MG63 (cell line): ENCODE measurements at regions not wholly inside any gene's neighbourhood (a gene's known extent, or its start where the extent isn't known, plus 50 kb on each side); places are given as distances from the start of the nearest gene placed in this dataset.

Source experiments
- DNase-seq: peaks from one replicate; pipeline ENCODE4 v3.0.0-alpha.2; 2020
- H3K27me3 ChIP-seq: fragments of 250-450 bp; sonication (Bioruptor Pico); 2 replicates; pipeline ENCODE4 v1.5.1; 2020; ENCODE audit warnings: mild to moderate bottlenecking, moderate library complexity
- H3K36me3 ChIP-seq: fragments of 250-450 bp; sonication (Bioruptor Pico); 2 replicates; pipeline ENCODE4 v1.5.1; 2020; ENCODE audit warnings: mild to moderate bottlenecking, moderate library complexity
- H3K4me3 ChIP-seq: fragments of 250-450 bp; sonication (Bioruptor Pico); 2 replicates; pipeline ENCODE4 v1.5.1; 2020; ENCODE audit warnings: mild to moderate bottlenecking, moderate library complexity
- H3K9me3 ChIP-seq: fragments of 250-450 bp; sonication (Bioruptor Pico); 2 replicates; pipeline ENCODE4 v1.5.1; 2020; ENCODE audit warnings: mild to moderate bottlenecking, moderate library complexity

- H3K9me3 ChIP-seq = no peaks in the 10 kb centered on the region
- H3K27me3 ChIP-seq = no peaks in the 10 kb centered on the region
- no peak for DNase-seq
- H3K4me3 ChIP-seq = no peak overlapping the region
- H3K36me3 ChIP-seq = no peaks in the 10 kb centered on the region
Measured at GRCh38 chr2:161104054-161104553, 56.1 kb upstream of the TANK start.

GRCh38 chr2:161107265-161107664 lies 53.0 kb upstream of the TANK start:
- Histone ChIP-seq H3K4me3 (no peak overlapping the region), H3K36me3 (no peaks in the 10 kb centered on the region), H3K27me3 (no peaks in the 10 kb centered on the region), H3K9me3 (no peaks in the 10 kb centered on the region)
- DNase-seq = no peak
